ENCODE measurements at regions not wholly inside any gene's neighbourhood (a gene's known extent, or its start where the extent isn't known, plus 50 kb on each side); places are given as distances from the start of the nearest gene placed in this dataset.

- CTCF ChIA-PET, result no interaction called here
Observed at GRCh38 chr2:119059287-119059686, 99.3 kb downstream of the C1QL2 start.

DNA sequence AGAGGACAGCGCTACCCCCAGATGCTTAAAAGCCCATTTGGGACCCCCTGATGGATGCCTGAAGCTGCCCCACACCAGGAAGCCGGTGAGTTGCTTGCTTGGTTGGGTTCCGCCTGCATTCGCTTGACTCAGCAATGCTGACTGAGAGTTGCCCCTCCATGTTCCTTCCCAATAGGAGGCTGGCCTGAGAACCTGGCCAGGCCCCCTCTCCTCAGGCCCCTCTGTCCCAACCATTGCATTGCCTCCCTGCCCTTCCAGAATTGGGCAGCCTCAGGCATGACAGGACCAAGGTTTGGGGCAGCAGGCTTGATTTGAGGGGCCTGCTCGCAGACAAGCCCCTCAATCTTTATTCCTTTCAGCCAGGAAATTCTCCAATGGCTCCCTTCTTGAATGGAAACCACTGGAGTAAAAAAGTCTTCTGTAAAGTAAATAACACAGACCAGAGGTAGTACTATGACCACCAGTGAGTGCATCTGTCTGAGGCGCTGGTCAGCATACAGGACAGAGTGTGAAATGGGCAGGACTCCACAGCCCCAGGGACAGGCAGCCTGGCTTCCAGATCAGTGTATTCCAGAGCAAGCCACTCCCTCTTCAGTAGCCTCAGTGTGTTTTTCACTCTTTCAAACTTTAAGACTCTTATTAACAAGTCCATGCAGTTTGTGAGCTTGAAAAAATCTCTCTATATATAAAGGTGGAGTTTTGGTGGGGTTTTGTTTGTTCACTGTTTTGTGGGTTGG, 104.7 kb downstream of the C1QL2 start:
- ATAC-seq (no peak), DNase-seq (no peak)
- H3K9me3 Mint-ChIP-seq, result peaks cover 4% of the 10 kb centered on the region
- H3K27ac Mint-ChIP-seq, result no peak overlapping the region
- no peak for TF ChIP-seq CTCF (IDR thresholded peaks at IDR 0.05)
- ChIA-PET CTCF (interaction anchor here (1.1 kb wide), 1 partner anchor 171 kb away, joined by 3 read pairs; no protein-coding TSS in a partner anchor), POLR2A (no interaction called here)
- H3K36me3 Mint-ChIP-seq (ENCODE audit: low read depth), result no peaks in the 10 kb centered on the region
- intact Hi-C loops (cut with micrococcal nuclease), result no loop called here
- no peaks in the 10 kb centered on the region for H3K4me1 Mint-ChIP-seq (ENCODE audit: low read depth)
- H3K27me3 Mint-ChIP-seq, result peaks cover 11% of the 10 kb centered on the region
- no peak overlapping the region for H3K4me3 Mint-ChIP-seq

More at GRCh38 chr2:119059287-119059686, 99.3 kb downstream of the C1QL2 start:
- no peak for TF ChIP-seq CTCF (IDR thresholded peaks at IDR 0.05)
- DNase-seq (no peak), ATAC-seq (no peak)
- H3K4me3 Mint-ChIP-seq, result no peak overlapping the region
- no peak overlapping the region for H3K27ac Mint-ChIP-seq
- intact Hi-C loops (cut with micrococcal nuclease), result no loop called here
- H3K36me3 Mint-ChIP-seq (ENCODE audit: low read depth), result no peaks in the 10 kb centered on the region
- POLR2A ChIA-PET, result no interaction called here
- H3K9me3 Mint-ChIP-seq, result peaks cover 4% of the 10 kb centered on the region
- H3K4me1 Mint-ChIP-seq (ENCODE audit: low read depth), result no peaks in the 10 kb centered on the region
- peaks cover 1% of the 10 kb centered on the region for H3K27me3 Mint-ChIP-seq

DNA sequence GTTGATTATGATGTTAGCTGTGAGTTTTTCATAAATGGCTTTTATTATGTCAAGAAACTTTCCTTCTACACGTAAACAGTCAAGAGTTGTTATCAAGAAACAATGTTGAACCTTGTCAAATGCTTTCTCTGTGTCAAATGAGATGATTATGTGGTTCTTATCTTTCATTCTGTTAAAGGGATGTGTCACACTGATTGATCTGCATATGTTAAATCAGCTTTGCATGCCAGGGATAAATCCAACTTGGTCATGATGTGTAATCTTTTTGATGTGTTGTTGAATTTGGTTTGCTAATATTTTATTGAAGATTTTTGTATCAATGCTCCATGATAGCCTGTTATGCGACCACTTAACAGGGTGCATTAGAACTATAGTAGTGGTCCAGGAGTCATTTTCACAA, 107.3 kb downstream of the C1QL2 start:
- H3K27ac Mint-ChIP-seq, result no peak overlapping the region
- DNase-seq (no peak), ATAC-seq (no peak)
- H3K4me3 Mint-ChIP-seq, result no peak overlapping the region
- intact Hi-C loops (cut with micrococcal nuclease), result no loop called here
- H3K27me3 Mint-ChIP-seq, result peaks cover 15% of the 10 kb centered on the region
- H3K36me3 Mint-ChIP-seq (ENCODE audit: low read depth), result no peaks in the 10 kb centered on the region
- H3K4me1 Mint-ChIP-seq (ENCODE audit: low read depth), result no peaks in the 10 kb centered on the region
- TF ChIP-seq CTCF (IDR thresholded peaks at IDR 0.05), result no peak
- ChIA-PET CTCF (interaction anchor here (1.3 kb wide), 1 partner anchor 22 kb away, joined by 3 read pairs; no protein-coding TSS in a partner anchor), POLR2A (no interaction called here)
- peaks cover 4% of the 10 kb centered on the region for H3K9me3 Mint-ChIP-seq

GRCh38 chr2:119049968-119050704, 108.1 kb downstream of the MARCO start:
- Mint-ChIP-seq H3K4me3 (no peak overlapping the region), H3K9me3 (peaks cover 4% of the 10 kb centered on the region), H3K27me3 (peaks cover 16% of the 10 kb centered on the region), H3K27ac (no peak overlapping the region), H3K36me3 (ENCODE audit: low read depth) (no peaks in the 10 kb centered on the region), H3K4me1 (ENCODE audit: low read depth) (no peaks in the 10 kb centered on the region)
- intact Hi-C loops (cut with micrococcal nuclease), result no loop called here
- no peak for ATAC-seq
- peak; percentile 36 for DNase-seq
- ChIA-PET POLR2A (no interaction called here), CTCF (interaction anchor here (0.6 to 1.3 kb wide), 2 partner anchors 21 to 783 kb away, joined by 3 read pairs; no protein-coding TSS in a partner anchor)
- TF ChIP-seq CTCF (IDR thresholded peaks at IDR 0.05), result no peak

All from activated CD8-positive, alpha-beta T cell treated with anti-CD3 and anti-CD28 coated beads for 36 hours (primary cell).